Keratinocyte (primary cell): ENCODE measurements at regions not wholly inside any gene's neighbourhood (a gene's known extent, or its start where the extent isn't known, plus 50 kb on each side); places are given as distances from the start of the nearest gene placed in this dataset.
"Not testable (repeated sequence)": the region's sequence is repeated elsewhere in the genome, so short reads cannot be mapped to it uniquely, and the experiment has no call there.

Source experiments
- DNase-seq: peaks from one replicate; pipeline ENCODE4 v3.0.0-alpha.2; 2011; ENCODE audit warnings: low read depth, missing footprints, low spot score
- FAIRE-seq: peaks from 2 replicates; lab custom pipeline; 2011; peaks lifted over from hg19 to GRCh38; lab: Jason Lieb, UNC
- H2AFZ ChIP-seq: 2 replicates; pipeline ENCODE4 v1.6.0; 2012; ENCODE audit warnings: low read length, control low read depth, inconsistent platforms; ENCODE audit not compliant: control insufficient read depth
- H3K27ac ChIP-seq: 2 replicates; pipeline ENCODE4 v1.5.1; 2011; ENCODE audit warnings: low read length; ENCODE audit not compliant: control insufficient read depth, insufficient read depth
- H3K27me3 ChIP-seq: 3 replicates; pipeline ENCODE4 v1.6.0; 2011; ENCODE audit warnings: low read length; ENCODE audit not compliant: control insufficient read depth, insufficient read depth; ENCODE audit errors: extremely low read depth
- H3K36me3 ChIP-seq, 2 experiments: 2 replicates in 1 of 2; 3 replicates in 1 of 2; pipeline ENCODE4 v1.5.1; 2011; ENCODE audit warnings: low read length in 2 of 2, mild to moderate bottlenecking in 1 of 2; ENCODE audit not compliant: control insufficient read depth in 2 of 2, insufficient read depth in 2 of 2; ENCODE audit errors: extremely low read depth in 1 of 2
- H3K4me1 ChIP-seq: 3 replicates; pipeline ENCODE4 v1.5.1; 2011; ENCODE audit warnings: low read length; ENCODE audit not compliant: control insufficient read depth, insufficient read depth; ENCODE audit errors: extremely low read depth
- H3K4me2 ChIP-seq: 3 replicates; pipeline ENCODE4 v1.6.0; 2011; ENCODE audit warnings: low read depth, low read length; ENCODE audit not compliant: control insufficient read depth, insufficient read depth; ENCODE audit errors: extremely low read depth
- H3K4me3 ChIP-seq, 3 experiments: fragments of 200-600 bp in 1 of 3; sonication (generic) in 1 of 3; 2 replicates in 2 of 3; 3 replicates in 1 of 3; pipeline ENCODE4 v1.5.1; 2011 to 2016; ENCODE audit warnings: low read length in 3 of 3, mild to moderate bottlenecking in 3 of 3, control low read depth in 2 of 3, inconsistent platforms in 1 of 3, low read depth in 1 of 3, mixed read lengths in 1 of 3, mixed run types in 1 of 3, moderate library complexity in 1 of 3; ENCODE audit not compliant: control insufficient read depth in 2 of 3, insufficient read depth in 2 of 3; ENCODE audit errors: extremely low read depth in 1 of 3
- H3K79me2 ChIP-seq: 2 replicates; pipeline ENCODE4 v1.6.0; 2012; ENCODE audit warnings: low read length; ENCODE audit not compliant: control insufficient read depth, insufficient read depth
- H3K9ac ChIP-seq: 3 replicates; pipeline ENCODE4 v1.6.0; 2011; ENCODE audit warnings: low read length; ENCODE audit not compliant: control insufficient read depth, insufficient read depth; ENCODE audit errors: extremely low read depth
- H3K9me1 ChIP-seq: 3 replicates; pipeline ENCODE4 v1.6.0; 2011; ENCODE audit warnings: low read length; ENCODE audit not compliant: control insufficient read depth, insufficient read depth; ENCODE audit errors: extremely low read depth
- H3K9me3 ChIP-seq: 2 replicates; pipeline ENCODE4 v1.5.1; 2012; ENCODE audit warnings: low read depth, low read length; ENCODE audit not compliant: control insufficient read depth
- H4K20me1 ChIP-seq: 3 replicates; pipeline ENCODE4 v1.6.0; 2011; ENCODE audit warnings: low read length; ENCODE audit not compliant: control insufficient read depth, insufficient read depth; ENCODE audit errors: extremely low read depth
- EZH2 ChIP-seq: IDR thresholded peaks from one replicate; pipeline ENCODE4 v1.6.1; 2012; ENCODE audit warnings: inconsistent platforms, mild to moderate bottlenecking, low read length, moderate library complexity
- dilution Hi-C: fragments of 300-500 bp; cut with MboI; formaldehyde crosslinking; loops from one replicate; pipeline ENCODE4 v1.7.0; 2020; ENCODE audit warnings: low sequenced_read_pairs; ENCODE audit not compliant: extremely low pct_ligation_motif_present
- TF ChIP-seq, protein P1 (sequence below), 3 experiments: IDR thresholded peaks in 1 of 3; conservative IDR thresholded peaks in 1 of 3; optimal IDR thresholded peaks in 1 of 3; 2 replicates in 2 of 3; 3 replicates in 1 of 3; pipeline versions ENCODE3 to v1.5.1; 2011; ENCODE audit warnings: low read length in 3 of 3, mild to moderate bottlenecking in 3 of 3, moderate library complexity in 2 of 3, control low read depth in 1 of 3, inconsistent platforms in 1 of 3; ENCODE audit not compliant: insufficient read depth in 2 of 3; ENCODE audit errors: extremely low read depth in 1 of 3

GRCh38 chr2:36179668-36180269, 175.8 kb upstream of the CRIM1 start:
- FAIRE-seq, H3K79me2 ChIP-seq, DNase-seq, H3K9ac ChIP-seq, H4K20me1 ChIP-seq, H3K36me3 ChIP-seq, H3K27me3 ChIP-seq, H3K4me1 ChIP-seq, H3K9me1 ChIP-seq, H3K27ac ChIP-seq, dilution Hi-C loops, H3K4me2 ChIP-seq, H2AFZ ChIP-seq, H3K9me3 ChIP-seq, H3K4me3 ChIP-seq: not testable (repeated sequence)

GRCh38 chr2:36178384-36178783, 177.2 kb upstream of the CRIM1 start:
- no peak overlapping the region for H3K27ac ChIP-seq
- dilution Hi-C loops, result no loop called here
- H2AFZ ChIP-seq, result no peak overlapping the region
- no peak overlapping the region for H3K4me3 ChIP-seq
- no peaks in the 10 kb centered on the region for H3K9me3 ChIP-seq
- H3K9me1 ChIP-seq, result no peaks in the 10 kb centered on the region
- H3K79me2 ChIP-seq, result no peaks in the 10 kb centered on the region
- no peak overlapping the region for H3K4me2 ChIP-seq
- no peaks in the 10 kb centered on the region for H3K36me3 ChIP-seq
- no peaks in the 10 kb centered on the region for H3K27me3 ChIP-seq
- TF ChIP-seq EZH2, result no peak
- TF ChIP-seq, protein P1, sequence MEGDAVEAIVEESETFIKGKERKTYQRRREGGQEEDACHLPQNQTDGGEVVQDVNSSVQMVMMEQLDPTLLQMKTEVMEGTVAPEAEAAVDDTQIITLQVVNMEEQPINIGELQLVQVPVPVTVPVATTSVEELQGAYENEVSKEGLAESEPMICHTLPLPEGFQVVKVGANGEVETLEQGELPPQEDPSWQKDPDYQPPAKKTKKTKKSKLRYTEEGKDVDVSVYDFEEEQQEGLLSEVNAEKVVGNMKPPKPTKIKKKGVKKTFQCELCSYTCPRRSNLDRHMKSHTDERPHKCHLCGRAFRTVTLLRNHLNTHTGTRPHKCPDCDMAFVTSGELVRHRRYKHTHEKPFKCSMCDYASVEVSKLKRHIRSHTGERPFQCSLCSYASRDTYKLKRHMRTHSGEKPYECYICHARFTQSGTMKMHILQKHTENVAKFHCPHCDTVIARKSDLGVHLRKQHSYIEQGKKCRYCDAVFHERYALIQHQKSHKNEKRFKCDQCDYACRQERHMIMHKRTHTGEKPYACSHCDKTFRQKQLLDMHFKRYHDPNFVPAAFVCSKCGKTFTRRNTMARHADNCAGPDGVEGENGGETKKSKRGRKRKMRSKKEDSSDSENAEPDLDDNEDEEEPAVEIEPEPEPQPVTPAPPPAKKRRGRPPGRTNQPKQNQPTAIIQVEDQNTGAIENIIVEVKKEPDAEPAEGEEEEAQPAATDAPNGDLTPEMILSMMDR (optimal IDR thresholded peaks at IDR 0.05 in 1 of 3, IDR thresholded peaks at IDR 0.05 in 1 of 3, conservative IDR thresholded peaks at IDR 0.05 in 1 of 3; ENCODE audit: extremely low read depth in 1 of 3, insufficient read depth in 2 of 3, low read length in 3 of 3), result no peak
- no peak overlapping the region for H3K9ac ChIP-seq
- DNase-seq (no peak), FAIRE-seq (no peak)
- no peaks in the 10 kb centered on the region for H4K20me1 ChIP-seq
- H3K4me1 ChIP-seq, result peaks cover 5% of the 10 kb centered on the region

GRCh38 chr2:36177282-36177681, 178.3 kb upstream of the CRIM1 start:
- Histone ChIP-seq H3K79me2 (no peaks in the 10 kb centered on the region), H3K36me3 (no peaks in the 10 kb centered on the region), H2AFZ (no peak overlapping the region), H3K9me1 (no peaks in the 10 kb centered on the region), H3K27ac (no peak overlapping the region), H3K9ac (no peak overlapping the region), H3K4me3 (no peak overlapping the region), H3K27me3 (no peaks in the 10 kb centered on the region), H4K20me1 (no peaks in the 10 kb centered on the region), H3K4me1 (peaks cover 5% of the 10 kb centered on the region), H3K9me3 (no peaks in the 10 kb centered on the region), H3K4me2 (no peak overlapping the region)
- no peak for DNase-seq
- FAIRE-seq, result no peak
- no peak for TF ChIP-seq EZH2
- TF ChIP-seq, protein P1 (optimal IDR thresholded peaks at IDR 0.05 in 1 of 3, IDR thresholded peaks at IDR 0.05 in 1 of 3, conservative IDR thresholded peaks at IDR 0.05 in 1 of 3; ENCODE audit: extremely low read depth in 1 of 3, insufficient read depth in 2 of 3, low read length in 3 of 3), result no peak
- dilution Hi-C loops, result no loop called here
